ENCODE measurements at regions not wholly inside any gene's neighbourhood (a gene's known extent, or its start where the extent isn't known, plus 50 kb on each side); places are given as distances from the start of the nearest gene placed in this dataset.
"Not testable (repeated sequence)": the region's sequence is repeated elsewhere in the genome, so short reads cannot be mapped to it uniquely, and the experiment has no call there.

GRCh38 chr2:90297701-90298100, 1606.2 kb downstream of the RPIA start:
- H3K4me3 ChIP-seq (ENCODE audit: low read depth in 2 of 2, low read length in 2 of 2); BruUV-seq (replicated peaks); CTCF ChIA-PET; POLR2A ChIA-PET; H3K4me1 ChIP-seq (ENCODE audit: control insufficient read depth, insufficient read depth, low read length); H3K27ac ChIP-seq (ENCODE audit: low read length); intact Hi-C loops (cut with micrococcal nuclease; ENCODE audit: unreplicated experiment); H3K27me3 ChIP-seq (ENCODE audit: control insufficient read depth, insufficient read depth, low read length); H3K9me3 ChIP-seq (ENCODE audit: control insufficient read depth, insufficient read depth, low read depth, low read length); ATAC-seq; DNase-seq (ENCODE audit: low read depth, low spot score); in situ Hi-C loops (cut with HindIII; ENCODE audit: low pct_unique_long_range_greater_than_20kb, low sequenced_read_pairs); H3K36me3 ChIP-seq (ENCODE audit: control insufficient read depth, insufficient read depth, low read length): not testable (repeated sequence)

GRCh38 chr2:90298126-90298755, 1606.8 kb downstream of the RPIA start:
- BruUV-seq (replicated peaks); in situ Hi-C loops (cut with HindIII; ENCODE audit: low pct_unique_long_range_greater_than_20kb, low sequenced_read_pairs); H3K9me3 ChIP-seq (ENCODE audit: control insufficient read depth, insufficient read depth, low read depth, low read length); DNase-seq (ENCODE audit: low read depth, low spot score); H3K4me3 ChIP-seq (ENCODE audit: low read depth in 2 of 2, low read length in 2 of 2); ATAC-seq; H3K4me1 ChIP-seq (ENCODE audit: control insufficient read depth, insufficient read depth, low read length); CTCF ChIA-PET; H3K27ac ChIP-seq (ENCODE audit: low read length); POLR2A ChIA-PET; H3K27me3 ChIP-seq (ENCODE audit: control insufficient read depth, insufficient read depth, low read length); H3K36me3 ChIP-seq (ENCODE audit: control insufficient read depth, insufficient read depth, low read length); intact Hi-C loops (cut with micrococcal nuclease; ENCODE audit: unreplicated experiment): not testable (repeated sequence)

GRCh38 chr2:90298983-90299382, 1607.5 kb downstream of the RPIA start:
- H3K27ac ChIP-seq (ENCODE audit: low read length); H3K36me3 ChIP-seq (ENCODE audit: control insufficient read depth, insufficient read depth, low read length); H3K4me1 ChIP-seq (ENCODE audit: control insufficient read depth, insufficient read depth, low read length); intact Hi-C loops (cut with micrococcal nuclease; ENCODE audit: unreplicated experiment); in situ Hi-C loops (cut with HindIII; ENCODE audit: low pct_unique_long_range_greater_than_20kb, low sequenced_read_pairs); H3K9me3 ChIP-seq (ENCODE audit: control insufficient read depth, insufficient read depth, low read depth, low read length); H3K27me3 ChIP-seq (ENCODE audit: control insufficient read depth, insufficient read depth, low read length); CTCF ChIA-PET; DNase-seq (ENCODE audit: low read depth, low spot score); H3K4me3 ChIP-seq (ENCODE audit: low read depth in 2 of 2, low read length in 2 of 2); BruUV-seq (replicated peaks); POLR2A ChIA-PET: not testable (repeated sequence)
- ATAC-seq = peak; percentile 34; the same call in 1 of the 2 replicates

GRCh38 chr2:90322982-90323381, 1631.5 kb downstream of the RPIA start:
- H3K36me3 ChIP-seq (ENCODE audit: control insufficient read depth, insufficient read depth, low read length); H3K4me3 ChIP-seq (ENCODE audit: low read depth in 2 of 2, low read length in 2 of 2); DNase-seq (ENCODE audit: low read depth, low spot score); BruUV-seq (replicated peaks); intact Hi-C loops (cut with micrococcal nuclease; ENCODE audit: unreplicated experiment); ATAC-seq; H3K4me1 ChIP-seq (ENCODE audit: control insufficient read depth, insufficient read depth, low read length); POLR2A ChIA-PET; H3K27ac ChIP-seq (ENCODE audit: low read length); in situ Hi-C loops (cut with HindIII; ENCODE audit: low pct_unique_long_range_greater_than_20kb, low sequenced_read_pairs); H3K9me3 ChIP-seq (ENCODE audit: control insufficient read depth, insufficient read depth, low read depth, low read length); CTCF ChIA-PET; H3K27me3 ChIP-seq (ENCODE audit: control insufficient read depth, insufficient read depth, low read length): not testable (repeated sequence)

GRCh38 chr2:90323612-90324558, 1632.4 kb downstream of the RPIA start:
- H3K9me3 ChIP-seq (ENCODE audit: control insufficient read depth, insufficient read depth, low read depth, low read length); H3K4me1 ChIP-seq (ENCODE audit: control insufficient read depth, insufficient read depth, low read length); CTCF ChIA-PET; DNase-seq (ENCODE audit: low read depth, low spot score); H3K36me3 ChIP-seq (ENCODE audit: control insufficient read depth, insufficient read depth, low read length); H3K27me3 ChIP-seq (ENCODE audit: control insufficient read depth, insufficient read depth, low read length); POLR2A ChIA-PET; intact Hi-C loops (cut with micrococcal nuclease; ENCODE audit: unreplicated experiment); BruUV-seq (replicated peaks); H3K27ac ChIP-seq (ENCODE audit: low read length); in situ Hi-C loops (cut with HindIII; ENCODE audit: low pct_unique_long_range_greater_than_20kb, low sequenced_read_pairs); ATAC-seq: not testable (repeated sequence)
- peak overlapping the region in 1 of 2 experiments; percentile 12; a peak in 1 of 4 replicates for H3K4me3 ChIP-seq (ENCODE audit: low read depth in 2 of 2, low read length in 2 of 2)

DNA sequence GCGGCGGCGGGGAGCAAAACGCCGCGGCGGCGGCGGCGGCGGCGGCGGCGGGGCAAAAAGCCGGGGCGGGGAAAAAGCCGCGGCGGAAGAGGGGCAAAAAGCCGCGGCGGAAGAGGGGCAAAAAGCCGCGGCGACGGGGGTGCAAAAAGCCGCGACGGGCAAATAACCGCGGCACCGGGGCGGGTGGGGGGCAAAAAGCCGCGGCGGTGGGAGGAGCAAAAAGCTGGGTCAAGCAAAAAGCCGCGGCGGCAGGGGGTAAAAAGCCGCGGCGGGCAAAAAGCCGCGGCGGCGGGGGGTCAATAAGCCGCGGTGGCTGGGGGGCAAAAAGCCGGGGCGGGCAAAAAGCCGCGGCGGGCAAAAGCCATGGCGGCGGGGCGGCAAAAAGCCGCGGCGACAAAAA, 1633.2 kb downstream of the RPIA start:
- ATAC-seq; H3K4me3 ChIP-seq (ENCODE audit: low read depth in 2 of 2, low read length in 2 of 2); CTCF ChIA-PET: not testable (repeated sequence)

DNA sequence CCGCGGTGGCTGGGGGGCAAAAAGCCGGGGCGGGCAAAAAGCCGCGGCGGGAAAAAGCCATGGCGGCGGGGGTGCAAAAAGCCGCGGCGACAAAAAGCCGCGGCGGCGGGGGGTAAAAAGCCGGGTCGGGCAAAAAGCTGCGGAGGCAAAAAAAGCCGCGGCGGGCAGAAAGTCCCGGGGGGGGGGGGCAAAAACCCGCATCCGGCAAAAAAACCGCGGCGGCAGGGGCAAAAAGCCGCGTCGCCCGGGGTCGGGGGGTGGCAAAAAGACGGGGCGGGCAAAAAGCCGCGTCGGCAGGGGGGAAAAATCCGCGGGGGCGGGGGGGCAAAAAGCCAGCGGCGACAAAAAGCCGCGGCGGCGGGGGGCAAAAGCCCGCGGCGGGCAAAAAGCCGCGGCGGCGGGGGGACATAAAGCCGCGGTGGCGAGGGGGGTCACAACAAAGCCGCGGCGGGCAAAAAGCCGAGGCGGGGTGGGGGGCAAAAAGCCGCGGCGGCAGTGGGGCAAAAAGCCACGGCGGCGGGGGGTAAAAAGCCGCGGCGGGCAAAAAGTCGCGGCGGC, 1634.4 kb downstream of the RPIA start:
- H3K27me3 ChIP-seq (ENCODE audit: control insufficient read depth, insufficient read depth, low read length); DNase-seq (ENCODE audit: low read depth, low spot score); ATAC-seq; H3K9me3 ChIP-seq (ENCODE audit: control insufficient read depth, insufficient read depth, low read depth, low read length); H3K4me3 ChIP-seq (ENCODE audit: low read depth in 2 of 2, low read length in 2 of 2); in situ Hi-C loops (cut with HindIII; ENCODE audit: low pct_unique_long_range_greater_than_20kb, low sequenced_read_pairs); intact Hi-C loops (cut with micrococcal nuclease; ENCODE audit: unreplicated experiment); H3K27ac ChIP-seq (ENCODE audit: low read length); BruUV-seq (replicated peaks); H3K4me1 ChIP-seq (ENCODE audit: control insufficient read depth, insufficient read depth, low read length); H3K36me3 ChIP-seq (ENCODE audit: control insufficient read depth, insufficient read depth, low read length); CTCF ChIA-PET; POLR2A ChIA-PET: not testable (repeated sequence)

More for the DNA sequence above, 1633.2 kb downstream of the RPIA start:
- BruUV-seq (replicated peaks); H3K9me3 ChIP-seq (ENCODE audit: control insufficient read depth, insufficient read depth, low read depth, low read length); POLR2A ChIA-PET; in situ Hi-C loops (cut with HindIII; ENCODE audit: low pct_unique_long_range_greater_than_20kb, low sequenced_read_pairs); intact Hi-C loops (cut with micrococcal nuclease; ENCODE audit: unreplicated experiment); H3K27ac ChIP-seq (ENCODE audit: low read length); H3K27me3 ChIP-seq (ENCODE audit: control insufficient read depth, insufficient read depth, low read length); H3K36me3 ChIP-seq (ENCODE audit: control insufficient read depth, insufficient read depth, low read length); DNase-seq (ENCODE audit: low read depth, low spot score); H3K4me1 ChIP-seq (ENCODE audit: control insufficient read depth, insufficient read depth, low read length): not testable (repeated sequence)

Data from Panc1 (cell line).